GM23338 (cell line): ENCODE measurements at regions not wholly inside any gene's neighbourhood (a gene's known extent, or its start where the extent isn't known, plus 50 kb on each side); places are given as distances from the start of the nearest gene placed in this dataset.
A peak's percentile ranks its signal among the peaks of the same experiment; 100 is the strongest.

Experiments
- ATAC-seq: fragments of 200-7000 bp; cut with Tn5 transposase; 3 replicates; pipeline ENCODE4 v1.9.1; 2020
- DNase-seq: peaks from one replicate; pipeline ENCODE4 v3.0.0-alpha.2; 2015; ENCODE audit warnings: low spot score
- H2AFZ ChIP-seq: fragments of 200-600 bp; sonication (generic); 2 replicates; pipeline ENCODE4 v1.8.0; 2016; ENCODE audit warnings: antibody characterized with exemption, mild to moderate bottlenecking, moderate library complexity
- H3F3A ChIP-seq: fragments of 200-600 bp; sonication (generic); replicated peaks from 2 replicates; pipeline ENCODE4 v1.8.0; 2017; ENCODE audit warnings: antibody characterized with exemption, mixed run types, low read depth
- H3K27ac ChIP-seq: fragments of 200-600 bp; sonication (generic); 2 replicates; pipeline ENCODE4 v1.6.1; 2016; ENCODE audit warnings: low read depth
- H3K27me3 ChIP-seq: fragments of 200-600 bp; sonication (generic); 2 replicates; pipeline ENCODE4 v1.8.0; 2016; ENCODE audit warnings: mild to moderate bottlenecking, mixed run types, moderate library complexity; ENCODE audit not compliant: insufficient read depth
- H3K36me3 ChIP-seq: fragments of 200-600 bp; sonication (generic); 2 replicates; pipeline ENCODE4 v1.8.0; 2016; ENCODE audit warnings: mild to moderate bottlenecking; ENCODE audit not compliant: insufficient read depth
- H3K4me1 ChIP-seq: fragments of 200-600 bp; sonication (generic); 2 replicates; pipeline ENCODE4 v1.8.0; 2016; ENCODE audit warnings: mild to moderate bottlenecking, moderate library complexity; ENCODE audit not compliant: insufficient read depth
- H3K4me2 ChIP-seq: fragments of 200-600 bp; sonication (generic); 2 replicates; pipeline ENCODE4 v1.7.1; 2017; ENCODE audit warnings: mixed run types
- H3K4me3 ChIP-seq: fragments of 200-600 bp; sonication (generic); 2 replicates; pipeline ENCODE4 v1.6.1; 2016; ENCODE audit warnings: mixed run types
- H3K79me2 ChIP-seq: fragments of 200-600 bp; sonication (generic); replicated peaks from 2 replicates; pipeline ENCODE4 v1.8.0; 2017; ENCODE audit warnings: mild to moderate bottlenecking; ENCODE audit not compliant: insufficient read depth
- H3K9me2 ChIP-seq: fragments of 200-600 bp; sonication (generic); 2 replicates; pipeline ENCODE4 v1.8.0; 2017; ENCODE audit not compliant: insufficient read depth
- H4K20me1 ChIP-seq: fragments of 200-600 bp; sonication (generic); replicated peaks from 2 replicates; pipeline ENCODE4 v1.8.0; 2017; ENCODE audit warnings: mild to moderate bottlenecking; ENCODE audit not compliant: insufficient read depth
- H3K27ac Mint-ChIP-seq: 2 replicates; pipeline ENCODE4 v1.8.0; 2020; ENCODE audit warnings: inconsistent platforms, mild to moderate bottlenecking, moderate library complexity, mixed read lengths
- H3K27me3 Mint-ChIP-seq: 3 replicates; pipeline ENCODE4 v1.8.0; 2022; ENCODE audit warnings: low read depth, mild to moderate bottlenecking, moderate library complexity, mixed read lengths, inconsistent platforms; ENCODE audit not compliant: insufficient read depth, poor library complexity
- H3K36me3 Mint-ChIP-seq: 3 replicates; pipeline ENCODE4 v1.8.0; 2021; ENCODE audit warnings: low read depth, mild to moderate bottlenecking, inconsistent platforms, moderate library complexity, mixed read lengths
- H3K4me1 Mint-ChIP-seq: 3 replicates; pipeline ENCODE4 v1.8.0; 2020; ENCODE audit warnings: mild to moderate bottlenecking, inconsistent platforms, mixed read lengths
- H3K4me3 Mint-ChIP-seq: 3 replicates; pipeline ENCODE4 v1.8.0; 2021; ENCODE audit warnings: moderate library complexity, mild to moderate bottlenecking, inconsistent platforms, mixed read lengths
- H3K9me3 Mint-ChIP-seq: 3 replicates; pipeline ENCODE4 v1.8.0; 2020; ENCODE audit warnings: moderate library complexity, mild to moderate bottlenecking, inconsistent platforms, mixed read lengths
- CREB1 ChIP-seq: fragments of 250-450 bp; sonication (Bioruptor Pico); IDR thresholded peaks from 2 replicates; pipeline ENCODE4 v1.5.0; 2020; ENCODE audit warnings: low read depth, mild to moderate bottlenecking, moderate library complexity
- EZH2 ChIP-seq: fragments of 200-600 bp; sonication (generic); IDR thresholded peaks from one replicate; pipeline ENCODE4 v1.8.0; 2017; ENCODE audit warnings: antibody characterized with exemption, mild to moderate bottlenecking, low read depth; ENCODE audit not compliant: unreplicated experiment
- EZH2phosphoT487 ChIP-seq: fragments of 200-600 bp; sonication (generic); IDR thresholded peaks from one replicate; pipeline ENCODE4 v1.8.1; 2018; ENCODE audit warnings: antibody characterized with exemption; ENCODE audit not compliant: unreplicated experiment
- JUNB ChIP-seq: IDR thresholded peaks from one replicate; pipeline ENCODE4 v1.6.1; 2016; ENCODE audit warnings: antibody characterized with exemption; ENCODE audit not compliant: unreplicated experiment
- NANOG ChIP-seq: IDR thresholded peaks from 2 replicates; pipeline ENCODE4 v1.6.1; 2016; ENCODE audit warnings: antibody characterized with exemption, borderline replicate concordance
- POLR2AphosphoS5 ChIP-seq: IDR thresholded peaks from 2 replicates; pipeline ENCODE4 v1.6.1; 2016; ENCODE audit warnings: antibody characterized with exemption, low read depth
- STAT1 ChIP-seq: IDR thresholded peaks from one replicate; pipeline ENCODE4 v1.6.1; 2016; ENCODE audit warnings: antibody characterized with exemption; ENCODE audit not compliant: unreplicated experiment
- ZNF114 ChIP-seq: fragments of 250-450 bp; sonication (Bioruptor Pico); IDR thresholded peaks from 2 replicates; pipeline ENCODE4 v1.5.0; 2020; ENCODE audit warnings: mild to moderate bottlenecking, moderate library complexity
- ZNF331 ChIP-seq: fragments of 250-450 bp; sonication (Bioruptor Pico); IDR thresholded peaks from 2 replicates; pipeline ENCODE4 v1.5.0; 2020; ENCODE audit warnings: low read depth, mild to moderate bottlenecking, moderate library complexity
- TF ChIP-seq, protein P1 (sequence below): IDR thresholded peaks from 2 replicates; pipeline ENCODE4 v1.6.1; 2016; ENCODE audit warnings: antibody characterized with exemption
- TF ChIP-seq, protein P2 (sequence below): fragments of 250-450 bp; sonication (Bioruptor Pico); IDR thresholded peaks from 2 replicates; pipeline ENCODE4 v1.5.0; 2020; ENCODE audit warnings: mild to moderate bottlenecking, moderate library complexity
- TF ChIP-seq, protein P3 (sequence below): IDR thresholded peaks from one replicate; pipeline ENCODE4 v1.6.1; 2018; ENCODE audit warnings: antibody characterized with exemption; ENCODE audit not compliant: unreplicated experiment
- TF ChIP-seq, protein P4 (sequence below), 2 experiments: fragments of 200-600 bp in 1 of 2; sonication (generic) in 1 of 2; conservative IDR thresholded peaks; 2 replicates each; pipeline versions ENCODE4 v1.5.1 to v1.6.1; 2016 to 2017; ENCODE audit warnings: antibody characterized with exemption in 2 of 2, low read depth in 2 of 2, mild to moderate bottlenecking in 2 of 2, moderate library complexity in 1 of 2

DNA sequence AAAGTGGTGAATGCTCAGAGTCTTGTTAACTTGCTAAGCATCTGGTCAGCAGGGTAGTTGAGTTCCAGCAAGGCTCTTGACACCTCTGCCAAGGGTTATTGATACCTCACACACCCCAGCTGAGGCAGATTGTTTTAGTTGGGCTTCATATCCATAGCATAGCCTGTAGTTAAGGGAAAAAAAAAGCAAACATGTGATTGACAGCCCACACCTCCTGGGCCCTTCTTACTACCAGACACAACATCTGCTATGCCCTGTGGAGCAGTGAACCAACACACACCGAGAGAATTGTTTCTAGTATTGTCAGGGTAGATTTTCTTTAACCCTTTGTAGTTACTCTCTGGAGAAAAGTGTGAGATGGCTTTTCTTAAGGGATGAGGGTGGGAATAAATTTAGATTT lies 697.0 kb upstream of the POU3F2 start:
- Histone ChIP-seq H3F3A (no peaks in the 10 kb centered on the region), H2AFZ (no peak overlapping the region), H4K20me1 (no peaks in the 10 kb centered on the region), H3K9me2 (no peaks in the 10 kb centered on the region), H3K27ac (no peak overlapping the region), H3K4me1 (0 out of 2 replicates have a peak, but pooled peaks cover 10% of the 10 kb centered on the region), H3K4me2 (no peak overlapping the region), H3K4me3 (no peak overlapping the region), H3K79me2 (no peaks in the 10 kb centered on the region), H3K36me3 (peaks cover 8% of the 10 kb centered on the region), H3K27me3 (no peaks in the 10 kb centered on the region)
- Mint-ChIP-seq H3K9me3 (peaks cover 14% of the 10 kb centered on the region), H3K27ac (no peak overlapping the region), H3K4me3 (no peak overlapping the region), H3K27me3 (peaks cover 6% of the 10 kb centered on the region), H3K4me1 (peaks cover 20% of the 10 kb centered on the region; the same call in 2 of the 3 replicates), H3K36me3 (peaks cover 14% of the 10 kb centered on the region)
- peak; percentile 87 for ATAC-seq
- DNase-seq, result no peak
- TF ChIP-seq, protein P1, sequence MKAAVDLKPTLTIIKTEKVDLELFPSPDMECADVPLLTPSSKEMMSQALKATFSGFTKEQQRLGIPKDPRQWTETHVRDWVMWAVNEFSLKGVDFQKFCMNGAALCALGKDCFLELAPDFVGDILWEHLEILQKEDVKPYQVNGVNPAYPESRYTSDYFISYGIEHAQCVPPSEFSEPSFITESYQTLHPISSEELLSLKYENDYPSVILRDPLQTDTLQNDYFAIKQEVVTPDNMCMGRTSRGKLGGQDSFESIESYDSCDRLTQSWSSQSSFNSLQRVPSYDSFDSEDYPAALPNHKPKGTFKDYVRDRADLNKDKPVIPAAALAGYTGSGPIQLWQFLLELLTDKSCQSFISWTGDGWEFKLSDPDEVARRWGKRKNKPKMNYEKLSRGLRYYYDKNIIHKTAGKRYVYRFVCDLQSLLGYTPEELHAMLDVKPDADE, result no peak
- TF ChIP-seq, protein P2, sequence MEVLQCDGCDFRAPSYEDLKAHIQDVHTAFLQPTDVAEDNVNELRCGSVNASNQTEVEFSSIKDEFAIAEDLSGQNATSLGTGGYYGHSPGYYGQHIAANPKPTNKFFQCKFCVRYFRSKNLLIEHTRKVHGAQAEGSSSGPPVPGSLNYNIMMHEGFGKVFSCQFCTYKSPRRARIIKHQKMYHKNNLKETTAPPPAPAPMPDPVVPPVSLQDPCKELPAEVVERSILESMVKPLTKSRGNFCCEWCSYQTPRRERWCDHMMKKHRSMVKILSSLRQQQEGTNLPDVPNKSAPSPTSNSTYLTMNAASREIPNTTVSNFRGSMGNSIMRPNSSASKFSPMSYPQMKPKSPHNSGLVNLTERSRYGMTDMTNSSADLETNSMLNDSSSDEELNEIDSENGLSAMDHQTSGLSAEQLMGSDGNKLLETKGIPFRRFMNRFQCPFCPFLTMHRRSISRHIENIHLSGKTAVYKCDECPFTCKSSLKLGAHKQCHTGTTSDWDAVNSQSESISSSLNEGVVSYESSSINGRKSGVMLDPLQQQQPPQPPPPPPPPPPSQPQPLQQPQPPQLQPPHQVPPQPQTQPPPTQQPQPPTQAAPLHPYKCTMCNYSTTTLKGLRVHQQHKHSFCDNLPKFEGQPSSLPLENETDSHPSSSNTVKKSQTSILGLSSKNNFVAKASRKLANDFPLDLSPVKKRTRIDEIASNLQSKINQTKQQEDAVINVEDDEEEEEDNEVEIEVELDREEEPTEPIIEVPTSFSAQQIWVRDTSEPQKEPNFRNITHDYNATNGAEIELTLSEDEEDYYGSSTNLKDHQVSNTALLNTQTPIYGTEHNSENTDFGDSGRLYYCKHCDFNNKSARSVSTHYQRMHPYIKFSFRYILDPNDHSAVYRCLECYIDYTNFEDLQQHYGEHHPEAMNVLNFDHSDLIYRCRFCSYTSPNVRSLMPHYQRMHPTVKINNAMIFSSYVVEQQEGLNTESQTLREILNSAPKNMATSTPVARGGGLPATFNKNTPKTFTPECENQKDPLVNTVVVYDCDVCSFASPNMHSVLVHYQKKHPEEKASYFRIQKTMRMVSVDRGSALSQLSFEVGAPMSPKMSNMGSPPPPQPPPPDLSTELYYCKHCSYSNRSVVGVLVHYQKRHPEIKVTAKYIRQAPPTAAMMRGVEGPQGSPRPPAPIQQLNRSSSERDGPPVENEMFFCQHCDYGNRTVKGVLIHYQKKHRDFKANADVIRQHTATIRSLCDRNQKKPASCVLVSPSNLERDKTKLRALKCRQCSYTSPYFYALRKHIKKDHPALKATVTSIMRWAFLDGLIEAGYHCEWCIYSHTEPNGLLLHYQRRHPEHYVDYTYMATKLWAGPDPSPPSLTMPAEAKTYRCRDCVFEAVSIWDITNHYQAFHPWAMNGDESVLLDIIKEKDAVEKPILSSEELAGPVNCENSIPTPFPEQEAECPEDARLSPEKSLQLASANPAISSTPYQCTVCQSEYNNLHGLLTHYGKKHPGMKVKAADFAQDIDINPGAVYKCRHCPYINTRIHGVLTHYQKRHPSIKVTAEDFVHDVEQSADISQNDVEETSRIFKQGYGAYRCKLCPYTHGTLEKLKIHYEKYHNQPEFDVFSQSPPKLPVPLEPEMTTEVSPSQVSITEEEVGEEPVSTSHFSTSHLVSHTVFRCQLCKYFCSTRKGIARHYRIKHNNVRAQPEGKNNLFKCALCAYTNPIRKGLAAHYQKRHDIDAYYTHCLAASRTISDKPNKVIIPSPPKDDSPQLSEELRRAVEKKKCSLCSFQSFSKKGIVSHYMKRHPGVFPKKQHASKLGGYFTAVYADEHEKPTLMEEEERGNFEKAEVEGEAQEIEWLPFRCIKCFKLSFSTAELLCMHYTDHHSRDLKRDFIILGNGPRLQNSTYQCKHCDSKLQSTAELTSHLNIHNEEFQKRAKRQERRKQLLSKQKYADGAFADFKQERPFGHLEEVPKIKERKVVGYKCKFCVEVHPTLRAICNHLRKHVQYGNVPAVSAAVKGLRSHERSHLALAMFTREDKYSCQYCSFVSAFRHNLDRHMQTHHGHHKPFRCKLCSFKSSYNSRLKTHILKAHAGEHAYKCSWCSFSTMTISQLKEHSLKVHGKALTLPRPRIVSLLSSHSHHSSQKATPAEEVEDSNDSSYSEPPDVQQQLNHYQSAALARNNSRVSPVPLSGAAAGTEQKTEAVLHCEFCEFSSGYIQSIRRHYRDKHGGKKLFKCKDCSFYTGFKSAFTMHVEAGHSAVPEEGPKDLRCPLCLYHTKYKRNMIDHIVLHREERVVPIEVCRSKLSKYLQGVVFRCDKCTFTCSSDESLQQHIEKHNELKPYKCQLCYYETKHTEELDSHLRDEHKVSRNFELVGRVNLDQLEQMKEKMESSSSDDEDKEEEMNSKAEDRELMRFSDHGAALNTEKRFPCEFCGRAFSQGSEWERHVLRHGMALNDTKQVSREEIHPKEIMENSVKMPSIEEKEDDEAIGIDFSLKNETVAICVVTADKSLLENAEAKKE (CRISPR knock-in tag), result no peak
- TF ChIP-seq, protein P3, sequence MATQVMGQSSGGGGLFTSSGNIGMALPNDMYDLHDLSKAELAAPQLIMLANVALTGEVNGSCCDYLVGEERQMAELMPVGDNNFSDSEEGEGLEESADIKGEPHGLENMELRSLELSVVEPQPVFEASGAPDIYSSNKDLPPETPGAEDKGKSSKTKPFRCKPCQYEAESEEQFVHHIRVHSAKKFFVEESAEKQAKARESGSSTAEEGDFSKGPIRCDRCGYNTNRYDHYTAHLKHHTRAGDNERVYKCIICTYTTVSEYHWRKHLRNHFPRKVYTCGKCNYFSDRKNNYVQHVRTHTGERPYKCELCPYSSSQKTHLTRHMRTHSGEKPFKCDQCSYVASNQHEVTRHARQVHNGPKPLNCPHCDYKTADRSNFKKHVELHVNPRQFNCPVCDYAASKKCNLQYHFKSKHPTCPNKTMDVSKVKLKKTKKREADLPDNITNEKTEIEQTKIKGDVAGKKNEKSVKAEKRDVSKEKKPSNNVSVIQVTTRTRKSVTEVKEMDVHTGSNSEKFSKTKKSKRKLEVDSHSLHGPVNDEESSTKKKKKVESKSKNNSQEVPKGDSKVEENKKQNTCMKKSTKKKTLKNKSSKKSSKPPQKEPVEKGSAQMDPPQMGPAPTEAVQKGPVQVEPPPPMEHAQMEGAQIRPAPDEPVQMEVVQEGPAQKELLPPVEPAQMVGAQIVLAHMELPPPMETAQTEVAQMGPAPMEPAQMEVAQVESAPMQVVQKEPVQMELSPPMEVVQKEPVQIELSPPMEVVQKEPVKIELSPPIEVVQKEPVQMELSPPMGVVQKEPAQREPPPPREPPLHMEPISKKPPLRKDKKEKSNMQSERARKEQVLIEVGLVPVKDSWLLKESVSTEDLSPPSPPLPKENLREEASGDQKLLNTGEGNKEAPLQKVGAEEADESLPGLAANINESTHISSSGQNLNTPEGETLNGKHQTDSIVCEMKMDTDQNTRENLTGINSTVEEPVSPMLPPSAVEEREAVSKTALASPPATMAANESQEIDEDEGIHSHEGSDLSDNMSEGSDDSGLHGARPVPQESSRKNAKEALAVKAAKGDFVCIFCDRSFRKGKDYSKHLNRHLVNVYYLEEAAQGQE, result no peak
- TF ChIP-seq POLR2AphosphoS5 (no peak), JUNB (no peak), EZH2 (no peak), STAT1 (no peak), CREB1 (CRISPR knock-in tag) (no peak), ZNF331 (no peak), EZH2phosphoT487 (no peak), ZNF114 (CRISPR knock-in tag) (no peak), NANOG (no peak)
- TF ChIP-seq, protein P4, sequence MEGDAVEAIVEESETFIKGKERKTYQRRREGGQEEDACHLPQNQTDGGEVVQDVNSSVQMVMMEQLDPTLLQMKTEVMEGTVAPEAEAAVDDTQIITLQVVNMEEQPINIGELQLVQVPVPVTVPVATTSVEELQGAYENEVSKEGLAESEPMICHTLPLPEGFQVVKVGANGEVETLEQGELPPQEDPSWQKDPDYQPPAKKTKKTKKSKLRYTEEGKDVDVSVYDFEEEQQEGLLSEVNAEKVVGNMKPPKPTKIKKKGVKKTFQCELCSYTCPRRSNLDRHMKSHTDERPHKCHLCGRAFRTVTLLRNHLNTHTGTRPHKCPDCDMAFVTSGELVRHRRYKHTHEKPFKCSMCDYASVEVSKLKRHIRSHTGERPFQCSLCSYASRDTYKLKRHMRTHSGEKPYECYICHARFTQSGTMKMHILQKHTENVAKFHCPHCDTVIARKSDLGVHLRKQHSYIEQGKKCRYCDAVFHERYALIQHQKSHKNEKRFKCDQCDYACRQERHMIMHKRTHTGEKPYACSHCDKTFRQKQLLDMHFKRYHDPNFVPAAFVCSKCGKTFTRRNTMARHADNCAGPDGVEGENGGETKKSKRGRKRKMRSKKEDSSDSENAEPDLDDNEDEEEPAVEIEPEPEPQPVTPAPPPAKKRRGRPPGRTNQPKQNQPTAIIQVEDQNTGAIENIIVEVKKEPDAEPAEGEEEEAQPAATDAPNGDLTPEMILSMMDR (conservative IDR thresholded peaks at IDR 0.05; ENCODE audit: low read depth in 2 of 2), result no peak
